ENCODE measurements at regions not wholly inside any gene's neighbourhood (a gene's known extent, or its start where the extent isn't known, plus 50 kb on each side); places are given as distances from the start of the nearest gene placed in this dataset.

GRCh38 chr9:89718651-89719050 is 113.8 kb downstream of the GADD45G start:
- no peak for TF ChIP-seq EZH2 (IDR thresholded peaks at IDR 0.05; ENCODE audit: borderline replicate concordance, low read depth, low read length, poor library complexity, severe bottlenecking)
- no peak for TF ChIP-seq CTCF (conservative IDR thresholded peaks at IDR 0.05; ENCODE audit: low read depth, low read length)
- no peaks in the 10 kb centered on the region for H3K27me3 ChIP-seq (replicated peaks; ENCODE audit: insufficient read depth, low read depth, low read length, poor library complexity)
- no TSS peak for BruUV-seq (replicated peaks)
- H3K36me3 ChIP-seq (ENCODE audit: insufficient read depth, low read length, poor library complexity, severe bottlenecking): no peaks in the 10 kb centered on the region
- CTCF ChIA-PET: no interaction called here
- intact Hi-C loops (cut with micrococcal nuclease; ENCODE audit: unreplicated experiment): no loop called here
- no peak for DNase-seq (ENCODE audit: low spot score)
- H3K27ac ChIP-seq (ENCODE audit: low read depth, low read length, poor library complexity, severe bottlenecking): no peak overlapping the region
- POLR2A ChIA-PET (ENCODE audit: low non-redundant PET): no interaction called here
- no peak overlapping the region for H3K4me3 ChIP-seq (ENCODE audit: low read depth, low read length, poor library complexity, severe bottlenecking)
- H3K9me3 ChIP-seq (ENCODE audit: low read depth, low read length, poor library complexity, severe bottlenecking): no peaks in the 10 kb centered on the region
- no peaks in the 10 kb centered on the region for H3K4me1 ChIP-seq (ENCODE audit: insufficient read depth, low read length, poor library complexity, severe bottlenecking)

GRCh38 chr9:89719202-89719601 is 114.4 kb downstream of the GADD45G start:
- Histone ChIP-seq H3K9me3 (ENCODE audit: low read depth, low read length, poor library complexity, severe bottlenecking) (no peaks in the 10 kb centered on the region), H3K36me3 (ENCODE audit: insufficient read depth, low read length, poor library complexity, severe bottlenecking) (no peaks in the 10 kb centered on the region), H3K27ac (ENCODE audit: low read depth, low read length, poor library complexity, severe bottlenecking) (no peak overlapping the region), H3K4me1 (ENCODE audit: insufficient read depth, low read length, poor library complexity, severe bottlenecking) (no peaks in the 10 kb centered on the region), H3K4me3 (ENCODE audit: low read depth, low read length, poor library complexity, severe bottlenecking) (no peak overlapping the region), H3K27me3 (replicated peaks; ENCODE audit: insufficient read depth, low read depth, low read length, poor library complexity) (no peaks in the 10 kb centered on the region)
- TF ChIP-seq CTCF (conservative IDR thresholded peaks at IDR 0.05; ENCODE audit: low read depth, low read length) (no peak), EZH2 (IDR thresholded peaks at IDR 0.05; ENCODE audit: borderline replicate concordance, low read depth, low read length, poor library complexity, severe bottlenecking) (no peak)
- intact Hi-C loops (cut with micrococcal nuclease; ENCODE audit: unreplicated experiment): no loop called here
- no TSS peak for BruUV-seq (replicated peaks)
- ChIA-PET CTCF (no interaction called here), POLR2A (ENCODE audit: low non-redundant PET) (no interaction called here)
- no peak for DNase-seq (ENCODE audit: low spot score)

GRCh38 chr9:89720696-89721175 is 115.9 kb downstream of the GADD45G start:
- DNase-seq (ENCODE audit: low spot score): no peak
- no peaks in the 10 kb centered on the region for H3K36me3 ChIP-seq (ENCODE audit: insufficient read depth, low read length, poor library complexity, severe bottlenecking)
- TF ChIP-seq EZH2 (IDR thresholded peaks at IDR 0.05; ENCODE audit: borderline replicate concordance, low read depth, low read length, poor library complexity, severe bottlenecking): no peak
- no peak for TF ChIP-seq CTCF (conservative IDR thresholded peaks at IDR 0.05; ENCODE audit: low read depth, low read length)
- no peak overlapping the region for H3K4me3 ChIP-seq (ENCODE audit: low read depth, low read length, poor library complexity, severe bottlenecking)
- BruUV-seq (replicated peaks): no TSS peak
- H3K27me3 ChIP-seq (replicated peaks; ENCODE audit: insufficient read depth, low read depth, low read length, poor library complexity): no peaks in the 10 kb centered on the region
- no peaks in the 10 kb centered on the region for H3K9me3 ChIP-seq (ENCODE audit: low read depth, low read length, poor library complexity, severe bottlenecking)
- intact Hi-C loops (cut with micrococcal nuclease; ENCODE audit: unreplicated experiment): no loop called here
- ChIA-PET POLR2A (ENCODE audit: low non-redundant PET) (no interaction called here), CTCF (no interaction called here)
- no peaks in the 10 kb centered on the region for H3K4me1 ChIP-seq (ENCODE audit: insufficient read depth, low read length, poor library complexity, severe bottlenecking)
- H3K27ac ChIP-seq (ENCODE audit: low read depth, low read length, poor library complexity, severe bottlenecking): no peak overlapping the region
